Stimulated activated CD4-positive, alpha-beta T cell treated with anti-CD3 and anti-CD28 coated beads, Interleukin-4, amount 100 ng/mL, for 48 hours (primary cell): ENCODE measurements at regions not wholly inside any gene's neighbourhood (a gene's known extent, or its start where the extent isn't known, plus 50 kb on each side); places are given as distances from the start of the nearest gene placed in this dataset.

Source experiments
- DNase-seq, 2 donors: peaks; one replicate each; pipeline ENCODE4 v3.0.0-alpha.2; 2020; ENCODE audit warnings: low read depth in 2 of 2

DNA sequence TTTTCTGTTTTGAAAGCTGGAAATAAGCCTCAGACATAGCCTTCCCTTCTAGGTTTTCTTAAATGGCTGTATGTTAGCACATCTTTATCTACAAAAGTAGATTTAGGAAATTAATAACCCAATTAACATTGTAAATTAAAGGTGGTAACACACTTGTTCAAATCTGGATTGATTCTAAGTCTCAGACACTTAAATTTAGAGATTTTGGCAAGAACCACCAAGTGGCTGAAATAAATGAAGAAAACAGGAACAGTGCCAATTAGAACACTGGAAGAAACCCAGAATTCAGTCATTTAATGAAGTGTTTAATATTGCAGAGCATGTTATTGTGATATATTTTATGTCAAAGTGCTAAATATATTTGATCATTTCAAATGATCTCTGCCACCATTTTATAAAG, 628.2 kb downstream of the USP25 start:
- no peak for DNase-seq

DNA sequence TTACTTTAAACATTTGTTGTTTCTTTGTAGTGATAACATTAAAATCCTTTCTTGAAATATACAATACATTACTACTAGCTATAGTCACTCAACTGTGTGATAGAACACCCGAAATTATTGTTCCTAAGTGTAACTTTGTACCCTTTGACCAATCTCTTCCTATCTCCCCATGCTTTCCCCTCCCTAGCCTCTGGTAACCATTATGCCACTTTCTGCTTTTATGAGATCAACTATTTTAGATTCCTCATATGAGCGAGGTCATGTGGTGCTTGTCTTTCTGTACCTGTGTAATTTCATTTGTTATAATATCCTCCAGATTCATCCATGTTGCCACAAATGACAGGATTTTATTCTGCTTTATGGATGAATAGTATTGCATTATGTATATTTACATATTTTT, 629.0 kb downstream of the USP25 start:
- no peak for DNase-seq

DNA sequence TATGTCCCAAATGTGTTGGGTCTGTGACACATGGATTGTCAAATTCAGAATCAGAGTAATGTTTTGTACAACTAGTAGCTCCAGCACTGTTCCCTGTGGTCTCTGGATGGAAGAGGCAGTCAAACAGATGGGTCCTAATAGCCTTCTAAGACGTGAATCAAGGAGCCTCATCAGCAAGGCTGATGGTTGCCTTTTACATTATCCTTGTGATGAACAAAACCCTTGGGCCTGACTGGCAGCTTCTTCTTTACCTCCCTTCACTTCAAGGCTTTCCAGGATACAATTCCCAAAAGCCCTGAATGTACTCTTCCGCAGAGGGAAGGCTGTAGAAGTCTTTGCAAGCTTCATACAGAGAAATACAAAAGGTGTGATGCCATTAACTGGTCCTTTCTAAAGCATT, 633.3 kb downstream of the USP25 start:
- no peak for DNase-seq

DNA sequence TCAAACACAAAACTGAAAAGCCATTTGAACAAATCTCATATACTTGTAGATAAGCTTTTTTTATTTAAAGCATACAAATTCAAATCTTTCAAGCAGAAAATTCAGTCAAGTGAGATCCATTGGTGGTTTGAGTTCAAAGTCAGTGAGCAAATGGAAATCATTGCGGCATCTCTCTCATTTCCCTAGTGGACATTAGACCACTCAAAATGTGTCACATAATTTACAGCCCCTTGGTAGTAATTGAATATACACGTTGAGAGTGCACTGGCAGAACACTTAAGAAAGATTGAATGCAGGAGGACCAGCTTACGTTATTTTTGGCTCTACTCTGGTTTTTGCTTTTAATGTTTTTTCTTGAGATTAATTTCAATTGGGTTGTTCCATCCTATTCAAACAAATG, 633.7 kb downstream of the USP25 start:
- no peak for DNase-seq

DNA sequence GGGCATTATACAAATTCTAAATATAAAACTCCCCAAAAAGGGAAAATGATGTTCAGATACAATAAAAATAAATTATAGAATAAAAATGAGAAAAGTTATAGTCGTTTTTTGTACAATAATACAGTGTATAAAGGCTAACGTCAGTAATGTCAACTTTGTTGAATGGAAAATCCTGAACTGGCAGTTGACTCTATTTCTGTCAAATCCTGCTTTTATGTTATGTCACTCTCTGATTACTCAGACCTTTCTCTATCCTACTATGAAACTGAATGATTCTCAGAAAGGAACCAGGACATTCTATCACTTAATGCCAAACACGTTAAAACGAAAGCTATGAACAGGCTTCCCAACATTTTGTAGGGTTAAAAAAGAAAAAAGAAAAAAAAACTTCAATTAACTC, 636.4 kb downstream of the USP25 start:
- DNase-seq: no peak

DNA sequence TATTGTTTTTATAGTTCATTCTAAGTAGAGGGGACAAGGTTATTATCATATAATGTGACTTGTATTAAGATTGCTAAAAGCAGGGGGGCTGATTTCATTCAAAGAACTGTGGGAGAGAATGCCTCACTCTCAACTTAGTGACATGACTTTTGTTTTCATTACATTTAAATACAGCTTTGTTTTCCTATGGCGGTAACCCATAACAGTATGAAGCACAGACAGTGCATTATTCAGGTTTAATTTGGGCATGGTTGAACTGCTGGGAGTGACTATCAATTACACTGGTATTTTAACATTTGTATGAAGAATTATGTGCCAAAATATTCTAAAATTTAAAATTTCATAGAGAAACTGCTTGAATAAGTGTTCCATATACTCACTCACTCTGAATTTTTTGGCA, 637.3 kb downstream of the USP25 start:
- no peak for DNase-seq

DNA sequence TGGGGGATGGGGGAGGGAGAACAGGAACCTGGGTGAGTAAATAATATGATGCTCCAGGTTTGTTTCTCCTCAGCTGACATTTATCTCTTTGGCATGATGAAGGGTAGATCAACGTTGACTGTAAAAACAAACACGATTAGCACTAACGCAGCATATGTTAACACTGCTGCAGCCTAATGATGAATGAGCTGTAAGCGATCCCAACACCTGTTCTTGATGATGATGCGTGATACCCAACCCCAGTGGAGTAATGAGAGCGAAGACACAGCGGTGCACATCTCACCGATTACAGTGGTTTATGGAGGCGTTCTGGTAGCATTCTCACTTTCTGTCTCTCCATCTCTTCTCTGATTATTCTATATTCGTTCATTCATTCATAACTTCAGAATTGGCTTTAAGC, 640.4 kb downstream of the USP25 start:
- no peak for DNase-seq

DNA sequence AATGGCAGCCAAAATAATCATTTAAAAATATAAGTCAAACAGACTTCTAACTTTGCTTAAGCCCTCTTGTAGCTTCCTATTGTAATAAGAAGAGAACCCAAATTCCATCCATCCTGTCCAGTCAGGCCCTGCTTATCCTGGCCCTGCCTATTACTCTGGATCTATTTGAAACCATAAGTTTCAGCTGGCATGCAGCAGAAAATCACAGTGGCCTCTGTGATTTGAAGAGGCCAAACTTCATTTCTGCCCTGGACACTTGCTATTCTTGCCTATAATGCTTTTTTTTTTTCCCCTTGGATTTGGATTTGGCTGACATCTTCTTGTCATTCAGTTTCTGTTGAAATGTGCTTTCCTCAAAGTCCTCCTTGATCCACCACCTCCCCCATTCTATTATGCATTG, 642.8 kb downstream of the USP25 start:
- DNase-seq: no peak

DNA sequence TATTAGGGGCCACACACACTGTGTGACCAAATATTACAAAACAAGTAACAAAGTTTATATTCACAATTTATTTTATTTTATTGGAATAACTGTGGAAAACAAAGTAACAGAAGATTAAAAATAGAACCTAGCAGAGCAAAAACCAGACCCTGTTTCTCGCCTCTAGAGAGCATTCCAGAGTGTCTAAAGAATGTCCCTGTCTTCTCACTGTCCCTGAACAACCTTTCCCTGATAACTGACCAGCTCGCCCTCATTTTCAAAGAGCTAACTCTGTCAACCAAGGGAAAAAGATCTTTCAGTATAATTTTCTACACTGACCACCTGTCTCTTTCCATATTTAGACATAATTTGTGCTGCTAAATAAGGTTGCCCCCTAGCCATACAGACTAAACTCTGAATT, 646.9 kb downstream of the USP25 start:
- DNase-seq: no peak

DNA sequence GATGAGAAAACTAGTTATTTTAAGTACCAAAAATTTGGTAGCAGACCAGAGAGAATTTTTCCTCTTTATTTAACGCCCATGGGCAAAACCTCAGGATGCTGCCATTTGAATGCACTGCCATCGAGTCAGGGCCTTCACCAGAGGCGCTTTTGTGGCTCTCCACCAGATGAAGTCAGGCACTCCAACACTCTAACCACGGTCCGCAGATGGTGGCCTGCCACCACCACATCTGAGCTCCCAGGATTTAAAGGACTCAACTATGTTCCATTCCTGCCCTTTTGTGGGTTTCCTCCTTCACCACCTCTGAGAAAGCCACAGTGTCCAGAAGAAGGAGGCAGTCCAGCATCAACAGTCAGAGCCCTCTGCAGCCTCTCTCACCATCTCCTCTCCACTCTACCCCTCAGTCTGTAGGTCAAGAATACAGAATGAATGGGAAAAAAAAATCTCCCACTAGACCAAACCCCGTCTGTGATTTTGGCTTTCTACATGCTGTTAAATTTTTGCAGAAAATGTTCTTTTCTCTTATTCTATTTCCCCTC, 647.4 kb downstream of the USP25 start:
- DNase-seq: no peak

DNA sequence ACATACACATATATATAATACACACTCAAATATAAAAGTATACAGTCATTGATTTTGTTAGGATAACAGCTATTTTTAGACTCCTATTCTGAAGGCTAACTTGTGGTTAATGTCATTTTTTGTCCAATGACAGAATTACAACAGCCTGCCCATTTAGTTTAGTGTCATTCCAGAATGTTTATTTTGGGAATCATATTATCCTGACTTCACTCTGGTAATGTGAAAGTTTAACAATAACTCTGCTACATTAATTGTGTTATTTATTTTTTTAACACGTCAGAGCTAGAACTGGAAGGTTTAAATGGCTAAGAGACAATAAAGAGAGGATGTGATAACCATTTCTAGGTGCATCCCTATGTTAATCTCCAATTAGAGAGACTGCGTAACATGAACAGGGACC, 648.1 kb downstream of the USP25 start:
- DNase-seq: no peak

DNA sequence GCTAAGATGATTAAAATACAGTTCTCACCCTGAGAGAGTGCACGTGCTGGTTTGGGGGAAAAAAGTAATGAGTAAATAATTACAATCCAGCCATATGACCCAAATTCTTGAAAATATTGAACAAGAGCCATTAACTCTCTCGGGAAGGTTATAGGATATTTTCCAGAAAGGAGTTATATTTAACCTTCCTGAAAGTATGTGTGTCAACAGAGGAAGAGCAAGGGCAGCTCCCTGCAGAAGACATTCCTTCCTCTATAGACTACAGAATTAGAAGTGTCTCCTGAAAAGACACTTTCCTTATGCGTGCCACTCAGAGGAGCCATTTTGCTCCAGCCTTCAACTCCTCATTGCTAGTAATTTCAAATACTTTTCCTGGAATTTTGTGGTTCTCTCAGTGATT, 648.7 kb downstream of the USP25 start:
- no peak for DNase-seq

DNA sequence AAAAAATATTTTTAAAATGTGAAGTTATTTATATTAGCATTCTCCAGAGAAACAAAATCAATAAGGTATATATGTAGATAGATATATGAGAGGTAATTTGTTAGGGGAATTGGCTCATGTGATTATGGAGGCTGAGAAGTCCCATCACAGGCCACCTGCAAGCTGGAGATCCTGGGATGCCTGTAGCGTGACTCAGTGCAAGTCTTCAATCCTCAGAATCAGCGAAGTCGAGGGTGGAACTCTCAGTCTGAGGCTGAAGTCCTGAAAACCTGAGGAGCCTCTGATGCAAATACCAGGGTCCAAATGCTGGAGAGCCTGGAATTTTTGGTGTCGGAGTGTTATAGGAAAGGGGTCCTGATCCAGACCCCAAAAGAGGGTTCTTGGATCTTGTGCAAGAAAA, 658.5 kb downstream of the USP25 start:
- DNase-seq: no peak

DNA sequence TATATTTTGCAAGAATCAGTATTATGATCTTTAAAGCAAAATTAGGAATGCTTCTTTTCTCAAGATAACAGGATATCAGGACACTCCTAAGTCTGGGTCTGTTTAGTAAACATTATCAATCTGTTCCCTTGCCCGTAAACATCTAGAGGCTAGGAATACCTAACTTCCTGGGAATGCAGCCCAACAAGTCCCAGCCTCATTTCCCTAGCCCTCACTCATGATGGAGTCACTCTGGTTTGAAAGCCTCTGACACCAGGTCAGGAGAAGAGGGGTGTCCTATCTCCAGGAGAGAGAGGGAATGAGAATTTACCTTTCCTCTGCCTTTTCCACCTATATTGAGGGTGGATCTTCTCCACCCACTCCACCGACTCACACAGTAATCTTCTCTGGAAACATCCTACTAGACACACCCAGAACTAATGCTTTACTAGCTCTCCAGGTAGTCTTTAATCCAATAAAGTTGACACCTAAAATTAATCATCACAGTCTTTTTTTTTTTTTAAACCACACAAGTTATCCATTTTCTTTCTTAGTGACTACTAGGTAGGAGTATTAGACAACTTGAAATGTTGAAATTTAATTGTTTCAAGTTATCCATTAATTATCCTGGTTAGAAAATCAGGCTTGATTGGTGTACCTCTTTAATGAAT, 659.3 kb downstream of the USP25 start:
- DNase-seq: no peak

DNA sequence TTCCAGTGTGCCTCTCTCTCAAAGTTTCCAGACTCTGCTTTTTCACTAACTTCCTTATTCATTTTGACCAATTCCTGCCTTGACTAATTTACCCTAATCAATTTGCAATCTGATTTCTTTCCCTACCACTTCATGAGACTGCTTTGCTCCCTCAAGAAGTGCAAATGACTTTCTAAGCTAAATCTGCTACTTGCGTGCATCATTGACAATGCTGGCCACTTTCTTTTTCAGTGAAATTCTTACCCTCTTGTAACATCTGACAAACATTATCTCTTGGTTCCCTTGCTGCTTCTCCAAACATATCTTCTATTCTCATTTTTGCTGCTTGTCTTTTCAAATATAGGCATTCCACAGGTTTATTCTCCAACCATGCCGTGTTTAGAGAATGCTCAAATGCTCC, 659.9 kb downstream of the USP25 start:
- no peak for DNase-seq

DNA sequence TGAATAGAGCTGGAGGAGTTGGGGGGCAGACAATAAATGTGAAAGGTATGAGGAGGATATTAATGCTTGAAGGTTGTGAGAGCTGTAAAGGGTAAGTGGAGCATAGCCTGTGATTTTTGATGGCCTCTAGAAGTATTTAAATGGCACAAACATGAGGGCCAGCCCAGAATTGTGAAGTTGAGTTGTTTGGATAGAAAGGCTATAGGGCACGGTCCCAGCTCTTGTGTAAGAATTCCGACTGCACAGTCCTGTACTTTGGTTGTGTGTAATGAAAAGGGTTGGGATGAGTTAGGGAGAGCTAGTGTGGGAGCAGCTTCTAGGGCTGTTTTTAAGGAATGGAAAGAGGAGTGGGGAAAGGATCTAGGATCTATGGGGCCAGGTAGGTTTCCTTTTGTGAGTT, 665.5 kb downstream of the USP25 start:
- DNase-seq: no peak

DNA sequence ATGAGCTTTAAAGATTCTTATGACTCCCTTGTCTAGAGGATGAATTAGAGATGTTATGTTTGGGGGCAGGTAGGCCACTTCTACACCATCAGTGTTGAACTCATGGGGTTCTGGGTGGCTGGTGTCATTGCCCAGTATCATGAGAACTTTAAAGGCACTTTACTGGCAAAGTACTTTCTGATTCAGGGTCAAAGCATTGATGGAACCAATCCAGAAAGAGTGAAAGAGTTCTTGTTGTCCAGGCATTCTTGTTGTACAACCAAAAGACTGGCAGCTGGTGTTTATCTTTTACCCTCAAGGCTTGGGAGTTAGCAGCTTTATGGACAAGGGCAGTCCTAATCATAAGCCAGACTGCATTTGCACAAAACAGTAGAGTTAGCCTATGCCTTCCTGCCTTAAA, 673.0 kb downstream of the USP25 start:
- DNase-seq: no peak

DNA sequence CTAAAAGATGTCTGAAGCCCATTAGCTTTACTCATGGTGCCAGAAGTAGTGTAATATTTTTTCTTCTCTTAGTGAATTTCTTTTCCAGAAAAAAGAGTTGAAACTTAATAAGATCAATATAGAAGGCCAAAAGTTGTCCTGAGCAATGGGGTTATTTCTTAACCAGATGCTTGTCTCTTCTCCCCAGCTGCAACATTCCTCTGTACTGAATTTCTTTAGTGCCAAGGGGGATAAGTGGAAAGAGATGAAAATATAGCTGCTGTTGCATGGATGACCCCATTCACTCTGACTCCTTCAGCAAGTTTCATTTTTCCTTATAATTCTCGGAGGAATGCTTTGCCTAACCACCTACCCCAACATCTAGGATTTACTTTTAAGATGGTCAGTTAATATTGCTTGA, 675.0 kb downstream of the USP25 start:
- no peak for DNase-seq

DNA sequence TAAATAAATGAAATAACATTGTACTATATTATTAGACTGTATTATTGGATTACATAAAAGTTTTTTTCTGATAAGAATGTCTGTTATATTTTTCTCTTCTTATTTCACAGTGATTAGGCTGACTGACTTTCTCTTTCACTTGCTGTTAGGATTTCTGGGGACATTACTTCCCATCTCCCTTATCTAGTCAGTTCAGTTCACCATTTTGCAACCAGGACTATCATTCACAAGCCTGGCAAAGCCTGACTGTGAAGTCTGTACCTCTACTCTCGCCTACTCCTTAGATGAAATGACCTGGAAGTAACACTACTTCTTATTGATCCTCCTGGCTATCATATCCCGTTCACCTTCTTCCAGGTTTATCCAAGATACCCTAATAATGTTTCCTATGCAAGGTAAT, 676.6 kb downstream of the USP25 start:
- no peak for DNase-seq

DNA sequence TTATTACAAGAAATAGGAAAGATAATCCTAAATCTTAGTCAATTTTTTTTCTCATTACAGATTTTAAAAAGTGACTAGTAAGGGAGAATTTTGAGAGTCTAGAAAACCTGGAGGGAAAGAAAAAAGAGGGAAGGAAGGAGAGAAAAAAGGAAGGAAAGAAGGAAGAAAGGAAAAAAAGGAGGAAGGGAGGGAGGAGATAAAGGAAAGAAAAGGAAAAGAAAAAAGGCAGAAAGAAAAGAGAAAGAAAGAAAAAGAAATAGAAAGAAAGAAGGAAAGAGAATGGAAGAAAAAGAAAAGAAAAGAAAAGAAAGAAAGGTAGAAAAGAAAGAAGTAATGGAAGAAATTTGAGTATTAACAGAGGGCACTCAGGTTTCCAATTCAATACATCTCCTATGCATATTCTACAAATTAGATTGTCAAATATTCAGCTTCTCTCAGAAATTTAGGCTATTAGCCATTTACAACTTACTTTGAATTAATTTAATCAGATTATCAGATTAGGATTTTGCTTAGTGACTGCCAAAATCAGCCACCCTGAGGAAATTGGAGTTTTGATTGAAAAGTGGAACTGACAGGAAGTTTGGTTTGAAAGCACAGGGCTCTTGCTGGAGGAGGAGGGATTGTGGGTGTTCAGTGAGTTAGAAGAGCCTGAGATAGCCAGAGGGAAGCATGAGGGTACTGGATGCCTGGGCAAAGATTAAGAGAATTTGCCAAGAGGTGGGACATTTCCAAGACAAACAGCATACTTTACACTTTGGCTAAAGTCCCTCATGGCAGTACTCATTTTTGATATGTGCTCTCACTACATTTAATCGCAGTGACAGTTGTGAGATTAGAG, 677.8 kb downstream of the USP25 start:
- no peak for DNase-seq

DNA sequence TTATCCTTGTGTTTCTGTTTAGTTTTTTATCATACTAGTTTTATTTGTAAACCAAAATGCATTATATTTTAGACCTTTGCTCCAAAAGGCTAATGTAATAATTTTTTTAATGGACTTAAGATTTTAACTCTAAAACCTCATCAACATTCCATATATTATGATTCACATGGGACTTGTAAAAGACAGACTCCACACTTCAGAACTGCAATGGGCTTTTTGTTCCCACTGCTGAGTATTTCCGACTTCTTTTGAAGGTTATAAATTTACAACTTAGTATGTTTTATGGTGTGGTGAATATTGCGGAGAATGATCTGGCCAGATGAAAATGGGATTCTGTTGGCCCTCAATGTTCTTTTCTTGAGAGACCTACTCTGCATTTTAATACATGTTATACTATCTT, 678.5 kb downstream of the USP25 start:
- no peak for DNase-seq

DNA sequence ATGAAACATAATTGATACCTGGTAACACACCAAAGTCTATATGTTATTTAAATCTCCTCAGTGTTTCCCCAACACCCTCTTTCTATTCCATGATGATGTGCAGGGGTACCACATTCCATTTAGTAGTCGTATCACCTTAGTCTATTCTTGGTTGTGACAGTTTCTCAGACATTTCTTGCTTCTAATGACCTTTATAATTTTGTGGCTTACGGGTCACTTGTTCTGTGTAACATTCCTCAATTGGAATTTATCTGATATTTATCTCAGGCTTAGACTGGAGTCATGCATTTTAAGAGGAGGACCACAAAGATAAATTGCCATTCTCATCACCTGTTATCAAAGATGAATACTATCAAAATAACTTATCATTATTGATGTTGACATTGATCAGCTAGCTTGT, 679.6 kb downstream of the USP25 start:
- DNase-seq: no peak

DNA sequence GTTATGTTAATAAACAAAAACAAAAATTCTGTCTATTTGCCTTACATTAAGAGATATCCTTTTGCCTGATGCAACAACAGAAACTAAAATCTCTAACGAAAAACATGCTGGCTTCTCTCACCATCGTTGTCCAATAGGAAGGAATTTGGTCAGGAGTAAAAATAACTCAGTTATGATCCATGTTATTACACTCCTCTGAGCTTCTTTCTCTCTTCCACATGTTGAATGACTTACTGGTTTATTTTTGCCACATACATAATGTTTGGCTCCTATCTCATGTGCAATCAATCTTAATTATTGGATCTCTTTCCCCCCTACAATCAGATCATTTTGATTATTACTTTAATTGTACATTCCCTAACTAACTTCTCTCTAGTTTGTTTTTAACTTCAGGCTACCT, 688.4 kb downstream of the USP25 start:
- DNase-seq: no peak
